ENCODE measurements at regions not wholly inside any gene's neighbourhood (a gene's known extent, or its start where the extent isn't known, plus 50 kb on each side); places are given as distances from the start of the nearest gene placed in this dataset.

DNA sequence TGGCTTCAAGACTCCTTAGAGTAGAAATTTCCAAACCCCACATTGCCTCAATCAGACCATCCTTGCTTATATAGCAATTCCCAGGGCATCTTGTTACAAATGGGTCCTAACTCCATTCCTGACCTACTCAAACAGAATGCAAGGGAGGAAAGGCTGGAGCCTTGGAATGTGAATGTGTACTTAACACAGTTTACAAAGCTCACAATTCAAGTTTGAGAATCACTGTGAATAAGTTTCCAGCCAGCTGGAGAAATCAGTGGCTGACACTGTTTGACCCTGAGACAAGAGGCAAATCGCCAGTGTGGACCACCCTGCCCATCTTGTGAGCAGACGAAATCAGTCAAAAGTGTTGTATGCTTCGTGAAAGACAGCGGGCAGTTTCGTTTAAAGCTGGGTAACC, 65.5 kb downstream of the SOWAHC start:
- Histone ChIP-seq H3K4me1 (ENCODE audit: control insufficient read depth, insufficient read depth, low read length) (peaks cover 4% of the 10 kb centered on the region; the same call in 1 of the 2 replicates), H3K9me3 (ENCODE audit: control insufficient read depth, insufficient read depth, low read length) (no peaks in the 10 kb centered on the region), H3K4me3 (ENCODE audit: insufficient read depth, low read depth, low read length) (no peak overlapping the region), H3K4ac (ENCODE audit: low read depth, low read length) (no peak overlapping the region), H4K5ac (ENCODE audit: low read depth, low read length) (no peak overlapping the region), H3K79me1 (ENCODE audit: low read depth in 1 of 2, low read length in 2 of 2) (no peaks in the 10 kb centered on the region), H3K4me2 (ENCODE audit: low read depth, low read length) (peak overlapping the region; percentile 31; the same call in 1 of the 2 replicates), H2AFZ (replicated peaks; ENCODE audit: low read length, poor library complexity) (no peak overlapping the region), H2AK9ac (replicated peaks; ENCODE audit: low read depth, low read length, poor library complexity) (no peak overlapping the region), H2BK20ac (ENCODE audit: low read depth, low read length) (no peak overlapping the region), H4K20me1 (ENCODE audit: insufficient read depth, low read length) (no peaks in the 10 kb centered on the region), H2BK120ac (ENCODE audit: low read depth, low read length) (no peak overlapping the region), H3K18ac (ENCODE audit: low read depth, low read length) (no peak overlapping the region), H2BK15ac (ENCODE audit: low read depth, low read length) (no peak overlapping the region), H3K27me3 (ENCODE audit: control insufficient read depth, insufficient read depth, low read length) (peaks cover 46% of the 10 kb centered on the region), H2BK5ac (ENCODE audit: low read depth, low read length, poor library complexity, severe bottlenecking) (no peak overlapping the region), H3K14ac (replicated peaks; ENCODE audit: low read depth, low read length) (no peak overlapping the region), H3K23ac (ENCODE audit: low read depth, low read length) (no peak overlapping the region), H2AK5ac (ENCODE audit: low read depth, low read length) (no peak overlapping the region), H4K91ac (ENCODE audit: insufficient read depth, low read depth, low read length) (no peak overlapping the region), H3K27ac (ENCODE audit: insufficient read depth, low read length) (peak overlapping the region; percentile 32; the same call in 1 of the 2 replicates), H4K8ac (ENCODE audit: low read depth in 2 of 2, low read length in 2 of 2) (no peak overlapping the region), H3K9me1 (ENCODE audit: insufficient read depth, low read length) (no peaks in the 10 kb centered on the region), H3K9ac (ENCODE audit: low read depth, low read length) (no peak overlapping the region), H3K36me3 (ENCODE audit: control insufficient read depth, insufficient read depth, low read length) (no peaks in the 10 kb centered on the region), H3K56ac (ENCODE audit: extremely low read depth, insufficient read depth, low read length) (no peak overlapping the region)
- peak; percentile 35 for DNase-seq
- no CpG with 5 or more reads among the region's 5 CpGs for WGBS, 2 experiments (ENCODE audit: extremely low coverage in 2 of 2, insufficient read length in 1 of 2)
- peak; percentile 86 for ATAC-seq (ENCODE audit: low read depth)
- dilution Hi-C loops (cut with HindIII; ENCODE audit: low sequenced_read_pairs, unreplicated experiment) = no loop called here
- in situ Hi-C loops (cut with MboI; ENCODE audit: low sequenced_read_pairs) = no loop called here
- ChIA-PET CTCF (no interaction called here), POLR2A (ENCODE audit: unreplicated experiment) (no interaction called here)
- intact Hi-C loops (cut with micrococcal nuclease) = loop anchor here (2.0 kb wide), 1 partner anchor 15 kb away; no protein-coding TSS in a partner anchor
- BruUV-seq (replicated peaks) = no TSS peak
- TF ChIP-seq MAZ (IDR thresholded peaks at IDR 0.05; ENCODE audit: borderline replicate concordance, low read depth, low read length) = no peak
- TF ChIP-seq MAFK (IDR thresholded peaks at IDR 0.05; ENCODE audit: low read depth, low read length) = no peak
- no peak for TF ChIP-seq RFX5 (IDR thresholded peaks at IDR 0.05; ENCODE audit: low read depth, low read length)

Measured in IMR-90 (cell line).